Kidney epithelial cell (primary cell): ENCODE measurements at regions not wholly inside any gene's neighbourhood (a gene's known extent, or its start where the extent isn't known, plus 50 kb on each side); places are given as distances from the start of the nearest gene placed in this dataset.

Experiments used
- DNase-seq: peaks from one replicate; pipeline ENCODE4 v3.0.0-alpha.2; 2010; ENCODE audit warnings: low read depth
- H3K27me3 ChIP-seq: 2 replicates; pipeline ENCODE4 v1.6.0; 2011; ENCODE audit warnings: low read length; ENCODE audit not compliant: control insufficient read depth, insufficient read depth
- H3K36me3 ChIP-seq: 2 replicates; pipeline ENCODE4 v1.5.1; 2011; ENCODE audit warnings: low read length; ENCODE audit not compliant: control insufficient read depth, insufficient read depth
- H3K4me3 ChIP-seq: 2 replicates; pipeline ENCODE4 v1.5.1; 2011; ENCODE audit warnings: low read depth, mild to moderate bottlenecking, control low read depth, low read length
- CTCF ChIP-seq: IDR thresholded peaks from 2 replicates; pipeline ENCODE4 v1.5.1; 2011; ENCODE audit warnings: mild to moderate bottlenecking, moderate library complexity, low read length, control low read depth, inconsistent platforms; ENCODE audit not compliant: insufficient read depth, poor library complexity, severe bottlenecking

GRCh38 chr17:69713815-69714214, 299.3 kb downstream of the MAP2K6 start:
- no peak for TF ChIP-seq CTCF
- DNase-seq = no peak
- Histone ChIP-seq H3K36me3 (no peaks in the 10 kb centered on the region), H3K4me3 (no peak overlapping the region), H3K27me3 (no peaks in the 10 kb centered on the region)

GRCh38 chr17:69714669-69715068, 300.2 kb downstream of the MAP2K6 start:
- Histone ChIP-seq H3K27me3 (no peaks in the 10 kb centered on the region), H3K36me3 (no peaks in the 10 kb centered on the region), H3K4me3 (no peak overlapping the region)
- TF ChIP-seq CTCF = no peak
- DNase-seq = no peak

- H3K36me3 ChIP-seq = no peaks in the 10 kb centered on the region
- DNase-seq = no peak
- no peak overlapping the region for H3K4me3 ChIP-seq
- TF ChIP-seq CTCF = no peak
- no peaks in the 10 kb centered on the region for H3K27me3 ChIP-seq
Observed at GRCh38 chr17:69715656-69716055, 301.2 kb downstream of the MAP2K6 start.

GRCh38 chr17:69716556-69716955, 302.1 kb downstream of the MAP2K6 start:
- no peaks in the 10 kb centered on the region for H3K27me3 ChIP-seq
- no peak for TF ChIP-seq CTCF
- no peaks in the 10 kb centered on the region for H3K36me3 ChIP-seq
- DNase-seq = no peak
- H3K4me3 ChIP-seq = no peak overlapping the region

GRCh38 chr17:69717214-69717613, 302.7 kb downstream of the MAP2K6 start:
- Histone ChIP-seq H3K4me3 (no peak overlapping the region), H3K27me3 (no peaks in the 10 kb centered on the region), H3K36me3 (no peaks in the 10 kb centered on the region)
- DNase-seq = no peak
- TF ChIP-seq CTCF = no peak

- DNase-seq = no peak
- TF ChIP-seq CTCF = no peak
Observed at GRCh38 chr17:69717819-69718218, 303.3 kb downstream of the MAP2K6 start.

More at GRCh38 chr17:69717819-69718218, 303.3 kb downstream of the MAP2K6 start:
- Histone ChIP-seq H3K27me3 (no peaks in the 10 kb centered on the region), H3K36me3 (no peaks in the 10 kb centered on the region), H3K4me3 (no peak overlapping the region)
